ENCODE measurements at regions not wholly inside any gene's neighbourhood (a gene's known extent, or its start where the extent isn't known, plus 50 kb on each side); places are given as distances from the start of the nearest gene placed in this dataset.

DNA sequence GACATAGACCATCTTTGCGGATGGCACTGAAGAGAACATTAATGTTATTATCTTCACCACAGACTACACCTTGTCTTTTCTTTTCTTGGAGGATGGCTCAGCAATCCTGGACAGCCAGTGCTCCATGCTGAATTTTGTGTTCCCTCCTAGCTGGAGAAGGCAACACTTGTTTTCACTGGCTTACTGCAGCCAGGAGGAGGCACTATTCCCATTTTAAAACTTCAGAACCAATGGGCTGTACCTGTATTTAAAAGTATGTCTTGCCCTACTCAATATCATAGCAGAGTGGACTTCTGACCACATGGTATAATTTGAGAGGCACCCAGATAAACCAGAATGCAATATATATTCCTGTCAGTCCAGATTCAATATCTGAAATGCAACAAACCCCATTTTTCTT lies 53.3 kb upstream of the POGK start:
- no peak for TF ChIP-seq EZH2 (IDR thresholded peaks at IDR 0.05; ENCODE audit: insufficient read depth, low read length)
- TF ChIP-seq, protein P1, sequence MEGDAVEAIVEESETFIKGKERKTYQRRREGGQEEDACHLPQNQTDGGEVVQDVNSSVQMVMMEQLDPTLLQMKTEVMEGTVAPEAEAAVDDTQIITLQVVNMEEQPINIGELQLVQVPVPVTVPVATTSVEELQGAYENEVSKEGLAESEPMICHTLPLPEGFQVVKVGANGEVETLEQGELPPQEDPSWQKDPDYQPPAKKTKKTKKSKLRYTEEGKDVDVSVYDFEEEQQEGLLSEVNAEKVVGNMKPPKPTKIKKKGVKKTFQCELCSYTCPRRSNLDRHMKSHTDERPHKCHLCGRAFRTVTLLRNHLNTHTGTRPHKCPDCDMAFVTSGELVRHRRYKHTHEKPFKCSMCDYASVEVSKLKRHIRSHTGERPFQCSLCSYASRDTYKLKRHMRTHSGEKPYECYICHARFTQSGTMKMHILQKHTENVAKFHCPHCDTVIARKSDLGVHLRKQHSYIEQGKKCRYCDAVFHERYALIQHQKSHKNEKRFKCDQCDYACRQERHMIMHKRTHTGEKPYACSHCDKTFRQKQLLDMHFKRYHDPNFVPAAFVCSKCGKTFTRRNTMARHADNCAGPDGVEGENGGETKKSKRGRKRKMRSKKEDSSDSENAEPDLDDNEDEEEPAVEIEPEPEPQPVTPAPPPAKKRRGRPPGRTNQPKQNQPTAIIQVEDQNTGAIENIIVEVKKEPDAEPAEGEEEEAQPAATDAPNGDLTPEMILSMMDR (IDR thresholded peaks at IDR 0.05; ENCODE audit: insufficient read depth, low read depth, low read length) = no peak

GRCh38 chr1:166789286-166789685 lies 50.0 kb upstream of the POGK start:
- Histone ChIP-seq H3K4me1 (ENCODE audit: insufficient read depth, low read length) (no peaks in the 10 kb centered on the region), H4K20me1 (ENCODE audit: insufficient read depth, low read length) (no peaks in the 10 kb centered on the region), H3K36me3 (ENCODE audit: insufficient read depth, low read length) (no peaks in the 10 kb centered on the region), H3K9ac (ENCODE audit: low read length) (no peak overlapping the region), H3K79me2 (ENCODE audit: insufficient read depth, low read length) (no peaks in the 10 kb centered on the region), H3K27me3 (ENCODE audit: insufficient read depth, low read length) (no peaks in the 10 kb centered on the region), H3K4me2 (ENCODE audit: low read length) (no peak overlapping the region), H3K9me3 (ENCODE audit: insufficient read depth, low read depth, low read length) (no peaks in the 10 kb centered on the region), H2AFZ (ENCODE audit: low read depth, low read length) (no peak overlapping the region), H3K27ac (ENCODE audit: low read depth, low read length) (no peak overlapping the region), H3K4me3 (ENCODE audit: insufficient read depth, low read depth, low read length) (no peak overlapping the region)
- FAIRE-seq = no peak
- no peaks in the 10 kb centered on the region for H3K36me3 Mint-ChIP-seq (ENCODE audit: low read depth, unreplicated experiment)
- TF ChIP-seq, protein P1 (IDR thresholded peaks at IDR 0.05; ENCODE audit: insufficient read depth, low read depth, low read length) = no peak
- no peak for TF ChIP-seq EZH2 (IDR thresholded peaks at IDR 0.05; ENCODE audit: insufficient read depth, low read length)
- no peaks in the 10 kb centered on the region for H3K9me3 Mint-ChIP-seq (ENCODE audit: unreplicated experiment)
- no peak overlapping the region for H3K27ac Mint-ChIP-seq (ENCODE audit: unreplicated experiment)
- H3K4me3 Mint-ChIP-seq (ENCODE audit: unreplicated experiment) = no peak overlapping the region
- H3K4me1 Mint-ChIP-seq (ENCODE audit: low read depth, unreplicated experiment) = no peaks in the 10 kb centered on the region
- no peak for DNase-seq (ENCODE audit: low read depth)
- H3K27me3 Mint-ChIP-seq (ENCODE audit: low read depth, unreplicated experiment) = peaks cover 4% of the 10 kb centered on the region

More for the DNA sequence above, 53.3 kb upstream of the POGK start:
- peaks cover 4% of the 10 kb centered on the region for H3K27me3 Mint-ChIP-seq (ENCODE audit: low read depth, unreplicated experiment)
- no peaks in the 10 kb centered on the region for H3K36me3 ChIP-seq (ENCODE audit: insufficient read depth, low read length)
- H3K9me3 Mint-ChIP-seq (ENCODE audit: unreplicated experiment) = peaks cover 2% of the 10 kb centered on the region
- no peaks in the 10 kb centered on the region for H3K79me2 ChIP-seq (ENCODE audit: insufficient read depth, low read length)
- no peak overlapping the region for H3K4me3 ChIP-seq (ENCODE audit: insufficient read depth, low read depth, low read length)
- no peak for FAIRE-seq
- no peaks in the 10 kb centered on the region for H3K36me3 Mint-ChIP-seq (ENCODE audit: low read depth, unreplicated experiment)
- H3K9ac ChIP-seq (ENCODE audit: low read length) = no peak overlapping the region
- H3K27me3 ChIP-seq (ENCODE audit: insufficient read depth, low read length) = no peaks in the 10 kb centered on the region
- H3K9me3 ChIP-seq (ENCODE audit: insufficient read depth, low read depth, low read length) = no peaks in the 10 kb centered on the region
- no peaks in the 10 kb centered on the region for H4K20me1 ChIP-seq (ENCODE audit: insufficient read depth, low read length)
- H2AFZ ChIP-seq (ENCODE audit: low read depth, low read length) = no peak overlapping the region
- no peak overlapping the region for H3K27ac ChIP-seq (ENCODE audit: low read depth, low read length)
- H3K4me3 Mint-ChIP-seq (ENCODE audit: unreplicated experiment) = no peak overlapping the region
- H3K4me2 ChIP-seq (ENCODE audit: low read length) = no peak overlapping the region
- H3K27ac Mint-ChIP-seq (ENCODE audit: unreplicated experiment) = no peak overlapping the region
- H3K4me1 ChIP-seq (ENCODE audit: insufficient read depth, low read length) = no peaks in the 10 kb centered on the region
- no peak for DNase-seq (ENCODE audit: low read depth)
- H3K4me1 Mint-ChIP-seq (ENCODE audit: low read depth, unreplicated experiment) = no peaks in the 10 kb centered on the region
